ENCODE measurements at regions not wholly inside any gene's neighbourhood (a gene's known extent, or its start where the extent isn't known, plus 50 kb on each side); places are given as distances from the start of the nearest gene placed in this dataset.

DNA sequence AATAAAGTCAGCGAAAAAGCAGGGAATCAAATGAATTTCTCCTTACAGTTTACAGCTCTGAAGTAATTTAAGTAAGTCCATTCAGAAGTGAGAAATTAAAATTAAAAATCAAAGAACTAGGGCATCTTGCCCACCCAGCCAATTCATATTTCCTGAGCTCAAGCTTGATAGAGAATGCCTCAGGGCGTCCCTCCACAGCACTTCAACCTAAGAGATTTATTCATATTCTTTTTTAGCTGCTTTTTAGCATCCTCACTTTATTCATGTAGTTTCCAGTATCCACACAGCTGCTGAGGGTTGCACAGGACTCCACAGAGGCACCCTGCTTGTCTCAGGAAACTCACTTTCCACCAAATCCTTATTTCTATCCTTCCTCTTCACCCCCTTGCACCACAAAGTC lies 900.3 kb downstream of the BCL11A start:
- DNase-seq (ENCODE audit: low read depth): no peak
- H3K4me3 ChIP-seq (ENCODE audit: low read depth, low read length): no peak overlapping the region
- TF ChIP-seq, protein P1, sequence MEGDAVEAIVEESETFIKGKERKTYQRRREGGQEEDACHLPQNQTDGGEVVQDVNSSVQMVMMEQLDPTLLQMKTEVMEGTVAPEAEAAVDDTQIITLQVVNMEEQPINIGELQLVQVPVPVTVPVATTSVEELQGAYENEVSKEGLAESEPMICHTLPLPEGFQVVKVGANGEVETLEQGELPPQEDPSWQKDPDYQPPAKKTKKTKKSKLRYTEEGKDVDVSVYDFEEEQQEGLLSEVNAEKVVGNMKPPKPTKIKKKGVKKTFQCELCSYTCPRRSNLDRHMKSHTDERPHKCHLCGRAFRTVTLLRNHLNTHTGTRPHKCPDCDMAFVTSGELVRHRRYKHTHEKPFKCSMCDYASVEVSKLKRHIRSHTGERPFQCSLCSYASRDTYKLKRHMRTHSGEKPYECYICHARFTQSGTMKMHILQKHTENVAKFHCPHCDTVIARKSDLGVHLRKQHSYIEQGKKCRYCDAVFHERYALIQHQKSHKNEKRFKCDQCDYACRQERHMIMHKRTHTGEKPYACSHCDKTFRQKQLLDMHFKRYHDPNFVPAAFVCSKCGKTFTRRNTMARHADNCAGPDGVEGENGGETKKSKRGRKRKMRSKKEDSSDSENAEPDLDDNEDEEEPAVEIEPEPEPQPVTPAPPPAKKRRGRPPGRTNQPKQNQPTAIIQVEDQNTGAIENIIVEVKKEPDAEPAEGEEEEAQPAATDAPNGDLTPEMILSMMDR (IDR thresholded peaks at IDR 0.05; ENCODE audit: low read depth, low read length, missing control alignments): no peak

DNA sequence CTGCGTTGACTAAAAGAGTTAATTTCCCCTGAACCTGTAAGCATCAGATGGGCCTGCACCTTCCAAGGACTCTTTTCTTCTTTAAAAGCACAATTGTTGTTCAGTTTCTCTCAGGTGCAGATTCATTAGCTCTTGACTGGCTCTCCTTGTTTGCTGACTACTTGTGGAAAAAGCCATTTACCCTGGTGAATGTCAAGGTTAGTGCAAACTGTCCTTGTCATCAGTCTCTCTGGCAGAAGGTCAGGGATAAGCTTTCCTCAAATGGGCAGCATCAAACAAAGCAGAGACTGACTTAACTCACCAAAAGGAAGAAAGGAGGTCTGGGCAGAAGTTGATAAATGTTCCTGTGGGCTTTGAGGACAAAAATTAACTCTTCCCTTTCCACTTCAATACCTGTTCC lies 922.7 kb downstream of the BCL11A start:
- TF ChIP-seq, protein P1 (IDR thresholded peaks at IDR 0.05; ENCODE audit: low read depth, low read length, missing control alignments): no peak
- no peak for DNase-seq (ENCODE audit: low read depth)
- H3K4me3 ChIP-seq (ENCODE audit: low read depth, low read length): no peak overlapping the region

DNA sequence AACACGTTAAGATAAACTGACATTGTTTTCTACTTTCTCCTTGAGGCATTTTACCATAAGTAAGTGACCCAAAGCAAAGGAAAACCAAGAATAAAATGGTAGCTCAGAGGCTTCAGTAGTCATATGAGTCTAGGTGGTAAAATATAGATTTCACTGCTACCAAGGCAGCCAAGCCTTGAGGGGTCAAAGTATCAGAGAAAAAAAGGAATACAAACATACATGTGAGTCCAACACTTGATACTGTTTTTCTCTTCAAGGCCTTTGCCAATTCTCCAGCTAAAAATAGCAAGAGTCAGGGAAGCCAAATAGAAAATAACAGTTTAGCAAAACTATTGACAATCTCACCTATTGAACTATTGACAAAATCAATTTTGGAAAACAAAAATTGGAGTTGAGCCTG lies 925.9 kb downstream of the BCL11A start:
- TF ChIP-seq, protein P1 (IDR thresholded peaks at IDR 0.05; ENCODE audit: low read depth, low read length, missing control alignments): no peak
- H3K4me3 ChIP-seq (ENCODE audit: low read depth, low read length): no peak overlapping the region
- no peak for DNase-seq (ENCODE audit: low read depth)

DNA sequence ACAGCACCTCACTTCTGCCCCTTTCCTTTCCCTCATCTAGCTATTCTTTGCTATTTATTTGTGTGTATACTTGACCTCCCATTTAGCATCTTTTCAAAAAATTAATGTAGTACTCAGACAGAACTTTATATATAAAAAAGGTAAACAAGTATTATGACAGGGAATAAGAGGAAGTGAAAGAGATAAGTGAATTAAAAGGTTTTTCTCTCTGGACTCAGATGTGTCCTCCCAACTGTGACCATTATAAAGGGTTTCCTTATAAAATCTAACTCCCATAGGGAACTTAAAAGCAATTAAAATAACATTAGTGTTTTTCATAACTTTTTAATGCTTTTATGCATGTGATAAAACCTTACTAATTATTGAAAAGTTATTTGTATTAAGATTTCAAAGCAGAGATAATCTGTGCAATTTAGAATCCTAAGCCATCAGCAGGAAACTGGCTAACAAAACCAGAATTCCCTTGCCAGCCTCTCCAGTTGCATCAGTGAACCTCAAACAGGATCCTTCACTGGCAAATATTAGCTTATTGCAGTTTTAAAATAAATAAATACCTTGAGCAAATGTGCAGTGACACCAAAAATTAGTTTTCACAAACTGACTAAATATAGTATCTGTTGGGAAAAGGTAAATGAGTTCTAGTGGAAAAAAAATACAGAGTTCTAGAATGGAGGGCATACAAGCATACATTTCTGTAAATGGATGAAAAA lies 930.7 kb downstream of the BCL11A start:
- no peak for DNase-seq (ENCODE audit: low read depth)
- no peak overlapping the region for H3K4me3 ChIP-seq (ENCODE audit: low read depth, low read length)
- TF ChIP-seq, protein P1 (IDR thresholded peaks at IDR 0.05; ENCODE audit: low read depth, low read length, missing control alignments): no peak

DNA sequence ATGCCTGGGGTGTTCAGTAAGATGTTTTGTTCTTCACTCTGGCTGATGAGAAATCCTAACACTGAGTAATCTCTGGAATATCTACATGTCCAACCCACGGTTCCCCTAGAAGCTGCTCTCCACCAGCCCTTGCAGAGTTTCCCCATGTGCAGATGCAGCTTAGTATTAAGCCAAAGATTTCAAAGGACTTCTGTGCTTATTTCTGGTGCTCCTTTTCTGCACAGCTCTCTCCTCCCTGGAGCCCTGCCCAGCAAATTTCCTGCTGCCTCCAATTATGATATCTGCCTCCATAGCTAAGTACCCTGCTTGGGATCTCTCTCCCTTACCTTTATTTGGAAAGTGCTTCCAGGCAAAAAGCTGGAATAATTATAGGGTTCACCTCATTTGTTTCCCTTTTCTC lies 949.3 kb downstream of the BCL11A start:
- TF ChIP-seq, protein P1 (IDR thresholded peaks at IDR 0.05; ENCODE audit: low read depth, low read length, missing control alignments): no peak
- no peak for DNase-seq (ENCODE audit: low read depth)
- no peak overlapping the region for H3K4me3 ChIP-seq (ENCODE audit: low read depth, low read length)

DNA sequence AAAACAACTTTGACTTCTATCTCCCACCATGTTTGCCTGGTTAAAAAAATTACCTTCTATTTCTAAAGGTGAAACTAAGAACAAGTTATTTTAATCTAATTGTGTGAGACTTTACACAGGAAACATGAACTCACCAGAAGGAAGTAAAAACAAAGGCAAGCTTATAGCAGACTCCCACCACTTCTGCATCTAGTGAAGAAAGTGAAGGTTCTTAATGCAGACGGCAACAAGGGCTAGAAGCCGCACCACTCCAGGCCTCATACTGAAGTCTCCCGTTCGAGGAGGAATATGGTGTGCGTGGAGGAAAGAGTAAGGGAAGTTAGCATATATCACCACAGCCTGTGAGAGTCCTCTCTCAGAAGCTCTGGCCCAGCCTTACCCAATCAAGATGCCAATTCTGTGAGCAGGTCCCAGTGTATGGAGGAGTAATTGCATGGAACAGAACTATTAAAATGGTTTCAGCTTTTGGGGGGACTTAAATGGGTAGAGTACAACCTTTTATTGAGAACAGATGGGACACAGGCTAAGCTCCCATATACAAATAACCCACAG lies 958.7 kb downstream of the BCL11A start:
- TF ChIP-seq, protein P1 (IDR thresholded peaks at IDR 0.05; ENCODE audit: low read depth, low read length, missing control alignments): no peak
- no peak overlapping the region for H3K4me3 ChIP-seq (ENCODE audit: low read depth, low read length)
- no peak for DNase-seq (ENCODE audit: low read depth)

DNA sequence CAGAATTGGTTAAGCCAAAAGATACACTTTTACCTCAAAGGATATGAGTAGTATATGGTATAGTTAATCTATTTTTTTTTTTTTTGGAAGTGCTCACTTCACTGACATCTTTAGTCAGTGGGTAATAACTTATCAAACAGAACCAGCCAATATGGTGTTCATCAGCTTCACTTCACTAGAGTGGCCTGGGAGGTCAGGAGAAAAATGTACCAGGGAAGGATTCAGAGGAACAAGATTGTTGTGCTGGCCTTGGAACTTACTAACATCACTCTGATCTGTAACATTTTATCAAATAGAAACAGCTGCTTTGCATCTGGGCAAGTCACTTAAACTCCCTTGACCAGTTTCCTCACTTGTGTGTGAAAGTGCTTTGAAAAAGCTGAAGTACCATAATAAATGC lies 962.7 kb downstream of the BCL11A start:
- TF ChIP-seq, protein P1 (IDR thresholded peaks at IDR 0.05; ENCODE audit: low read depth, low read length, missing control alignments): no peak
- DNase-seq (ENCODE audit: low read depth): no peak
- H3K4me3 ChIP-seq (ENCODE audit: low read depth, low read length): no peak overlapping the region
